HL-60/S4 treated with retinoic acid at 250 ng/mL for 4 days and 3 days (cell line): ENCODE measurements at regions not wholly inside any gene's neighbourhood (a gene's known extent, or its start where the extent isn't known, plus 50 kb on each side); places are given as distances from the start of the nearest gene placed in this dataset.
"Not testable (repeated sequence)": the region's sequence is repeated elsewhere in the genome, so short reads cannot be mapped to it uniquely, and the experiment has no call there.

ENCODE experiments used
- in situ Hi-C: fragments of 300-500 bp; cut with MboI; formaldehyde crosslinking; loops from 2 replicates; pipeline ENCODE4 v1.7.0; 2022; ENCODE audit warnings: low sequenced_read_pairs

- in situ Hi-C loops: no loop called here
These were observed 60.2 kb downstream of the TFAP2C start for GRCh38 chr20:56689318-56689717.

GRCh38 chr20:56689852-56690485 is 60.9 kb downstream of the TFAP2C start:
- in situ Hi-C loops: no loop called here

GRCh38 chr20:56690531-56691175 is 61.5 kb downstream of the TFAP2C start:
- in situ Hi-C loops: no loop called here

GRCh38 chr20:56691325-56691998 is 62.4 kb downstream of the TFAP2C start:
- in situ Hi-C loops: no loop called here

GRCh38 chr20:56693217-56693616 is 64.1 kb downstream of the TFAP2C start:
- in situ Hi-C loops: no loop called here

- in situ Hi-C loops: no loop called here
These were observed 68.4 kb downstream of the TFAP2C start for GRCh38 chr20:56697476-56697875.

- in situ Hi-C loops: no loop called here
These were observed 69.2 kb downstream of the TFAP2C start for GRCh38 chr20:56698297-56698696.

GRCh38 chr20:56698749-56699148 is 69.6 kb downstream of the TFAP2C start:
- in situ Hi-C loops: no loop called here

GRCh38 chr20:56702931-56703840 is 74.1 kb downstream of the TFAP2C start:
- in situ Hi-C loops: no loop called here

- in situ Hi-C loops: no loop called here
These were observed 77.8 kb downstream of the TFAP2C start for GRCh38 chr20:56706867-56707360.

- in situ Hi-C loops: no loop called here
These were observed 79.9 kb downstream of the TFAP2C start for GRCh38 chr20:56708991-56709390.

- in situ Hi-C loops: no loop called here
These were observed 81.0 kb downstream of the TFAP2C start for GRCh38 chr20:56710125-56710524.

GRCh38 chr20:56710577-56710976 is 81.5 kb downstream of the TFAP2C start:
- in situ Hi-C loops: not testable (repeated sequence)

GRCh38 chr20:56711018-56711417 is 81.9 kb downstream of the TFAP2C start:
- in situ Hi-C loops: no loop called here

GRCh38 chr20:56715309-56715708 is 86.2 kb downstream of the TFAP2C start:
- in situ Hi-C loops: no loop called here

GRCh38 chr20:56715902-56716519 is 86.9 kb downstream of the TFAP2C start:
- in situ Hi-C loops: no loop called here

- in situ Hi-C loops: no loop called here
These were observed 87.7 kb downstream of the TFAP2C start for GRCh38 chr20:56716806-56717205.

- in situ Hi-C loops: no loop called here
These were observed 89.7 kb downstream of the TFAP2C start for GRCh38 chr20:56718816-56719215.

- in situ Hi-C loops: no loop called here
These were observed 91.6 kb downstream of the TFAP2C start for GRCh38 chr20:56720620-56721213.

GRCh38 chr20:56722042-56722441 is 92.9 kb downstream of the TFAP2C start:
- in situ Hi-C loops: no loop called here
